ENCODE measurements at regions not wholly inside any gene's neighbourhood (a gene's known extent, or its start where the extent isn't known, plus 50 kb on each side); places are given as distances from the start of the nearest gene placed in this dataset.

GRCh38 chr18:72460210-72460680 is 83.9 kb downstream of the CBLN2 start:
- TF ChIP-seq POLR2A (IDR thresholded peaks at IDR 0.05), result no peak
- TF ChIP-seq CTCF (IDR thresholded peaks at IDR 0.05), result no peak

All from suprapubic skin (tissue), 3 donors.